Thyroid gland (tissue), 4 donors: ENCODE measurements at regions not wholly inside any gene's neighbourhood (a gene's known extent, or its start where the extent isn't known, plus 50 kb on each side); places are given as distances from the start of the nearest gene placed in this dataset.

Experiments used
- DNase-seq, 2 donors: peaks; one replicate each; pipeline ENCODE4 v3.0.0-alpha.2; 2019
- H3K27ac ChIP-seq, 3 donors: fragments of 200-600 bp; sonication (generic); 1 replicate in 2 of 3; 2 replicates in 1 of 3; pipeline ENCODE4 v1.5.1; 2016 to 2019; ENCODE audit warnings: mild to moderate bottlenecking in 1 of 3, moderate library complexity in 1 of 3
- H3K27me3 ChIP-seq: fragments of 200-600 bp; sonication (generic); one replicate; pipeline ENCODE4 v1.5.1; 2019
- H3K36me3 ChIP-seq, 2 donors: fragments of 200-600 bp; sonication (generic); one replicate each; pipeline ENCODE4 v1.5.1; 2016 to 2019
- H3K4me1 ChIP-seq, 2 donors: fragments of 200-600 bp; sonication (generic); one replicate each; pipeline ENCODE4 v1.5.1; 2017 to 2019
- H3K4me3 ChIP-seq, 3 donors: fragments of 200-600 bp; sonication (generic); replicated peaks in 1 of 3; 1 replicate in 2 of 3; 2 replicates in 1 of 3; pipeline ENCODE4 v1.5.1; 2016; ENCODE audit warnings: mild to moderate bottlenecking in 1 of 3
- H3K9me3 ChIP-seq: fragments of 200-600 bp; sonication (generic); one replicate; pipeline ENCODE4 v1.5.1; 2017
- POLR2A ChIP-seq, 2 donors: fragments of 450-650 bp; IDR thresholded peaks; one replicate each; pipeline ENCODE4 v1.6.1; 2017; ENCODE audit warnings: antibody characterized with exemption in 2 of 2, mild to moderate bottlenecking in 2 of 2, moderate library complexity in 1 of 2
- WGBS, 2 donors: methylation state at CpG; one replicate each; pipeline ENCODE4 v1.1.5; 2017; 5-methylcytosine and 5-hydroxymethylcytosine counted together
- intact Hi-C: fragments of 100-400 bp; cut with DNase I; formaldehyde crosslinking; loops from one replicate; pipeline ENCODE4 v1.15.1; 2023
- TF ChIP-seq, protein P1 (sequence below), 6 experiments: fragments of 200-600 bp in 3 of 6; fragments of 450-650 bp in 3 of 6; sonication (generic) in 3 of 6; IDR thresholded peaks; one replicate each; pipeline ENCODE4 v1.5.1; 2016 to 2019; ENCODE audit warnings: antibody characterized with exemption in 6 of 6, mild to moderate bottlenecking in 2 of 6, inconsistent platforms in 1 of 6, moderate library complexity in 1 of 6

DNA sequence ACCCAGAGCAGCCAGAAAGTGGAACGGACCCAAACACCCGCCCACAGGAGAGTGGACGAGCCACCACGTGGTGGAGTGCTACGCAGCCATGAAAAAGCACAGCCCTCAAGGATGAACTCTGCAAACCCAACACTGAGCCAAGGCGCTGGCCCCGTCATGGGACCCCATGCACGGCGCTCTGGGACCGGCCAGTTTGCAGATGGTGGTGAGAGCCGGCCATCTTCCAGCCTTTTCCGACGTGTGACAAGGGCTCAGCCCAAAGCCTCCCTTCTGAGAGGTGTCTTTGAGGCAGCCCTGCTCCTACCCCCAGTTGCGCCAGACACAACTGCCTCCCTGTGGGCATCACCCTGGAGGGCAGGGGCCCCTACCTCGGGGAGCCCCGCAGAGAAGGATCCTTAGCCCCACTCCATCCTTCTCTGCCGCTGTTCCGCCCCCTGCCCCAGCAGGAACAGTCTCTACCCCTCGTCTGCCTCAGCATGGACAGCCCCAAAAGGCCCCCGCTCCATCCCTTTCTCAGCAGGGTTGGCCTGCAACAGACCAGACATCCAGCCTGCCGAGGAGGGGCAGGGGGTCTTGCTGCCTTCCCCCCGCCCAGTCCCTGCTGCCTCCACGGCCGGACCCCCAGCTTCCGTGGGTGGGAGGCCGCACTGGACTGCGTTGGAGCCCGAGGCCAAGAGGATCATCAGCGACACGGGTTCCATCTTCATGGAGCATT, 75.7 kb downstream of the MICALL2 start:
- no peaks in the 10 kb centered on the region for H3K4me1 ChIP-seq
- H3K9me3 ChIP-seq: no peaks in the 10 kb centered on the region
- no peaks in the 10 kb centered on the region for H3K36me3 ChIP-seq
- H3K27ac ChIP-seq: no peak overlapping the region
- intact Hi-C loops: no loop called here
- H3K27me3 ChIP-seq: no peaks in the 10 kb centered on the region
- DNase-seq: no peak
- WGBS, 2 donors: 84 to 85% methylated on average over 25 to 29 of the region's 30 CpGs
- TF ChIP-seq POLR2A (IDR thresholded peaks at IDR 0.05): no peak
- TF ChIP-seq, protein P1, sequence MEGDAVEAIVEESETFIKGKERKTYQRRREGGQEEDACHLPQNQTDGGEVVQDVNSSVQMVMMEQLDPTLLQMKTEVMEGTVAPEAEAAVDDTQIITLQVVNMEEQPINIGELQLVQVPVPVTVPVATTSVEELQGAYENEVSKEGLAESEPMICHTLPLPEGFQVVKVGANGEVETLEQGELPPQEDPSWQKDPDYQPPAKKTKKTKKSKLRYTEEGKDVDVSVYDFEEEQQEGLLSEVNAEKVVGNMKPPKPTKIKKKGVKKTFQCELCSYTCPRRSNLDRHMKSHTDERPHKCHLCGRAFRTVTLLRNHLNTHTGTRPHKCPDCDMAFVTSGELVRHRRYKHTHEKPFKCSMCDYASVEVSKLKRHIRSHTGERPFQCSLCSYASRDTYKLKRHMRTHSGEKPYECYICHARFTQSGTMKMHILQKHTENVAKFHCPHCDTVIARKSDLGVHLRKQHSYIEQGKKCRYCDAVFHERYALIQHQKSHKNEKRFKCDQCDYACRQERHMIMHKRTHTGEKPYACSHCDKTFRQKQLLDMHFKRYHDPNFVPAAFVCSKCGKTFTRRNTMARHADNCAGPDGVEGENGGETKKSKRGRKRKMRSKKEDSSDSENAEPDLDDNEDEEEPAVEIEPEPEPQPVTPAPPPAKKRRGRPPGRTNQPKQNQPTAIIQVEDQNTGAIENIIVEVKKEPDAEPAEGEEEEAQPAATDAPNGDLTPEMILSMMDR (IDR thresholded peaks at IDR 0.05): no peak
- no peak overlapping the region for H3K4me3 ChIP-seq

DNA sequence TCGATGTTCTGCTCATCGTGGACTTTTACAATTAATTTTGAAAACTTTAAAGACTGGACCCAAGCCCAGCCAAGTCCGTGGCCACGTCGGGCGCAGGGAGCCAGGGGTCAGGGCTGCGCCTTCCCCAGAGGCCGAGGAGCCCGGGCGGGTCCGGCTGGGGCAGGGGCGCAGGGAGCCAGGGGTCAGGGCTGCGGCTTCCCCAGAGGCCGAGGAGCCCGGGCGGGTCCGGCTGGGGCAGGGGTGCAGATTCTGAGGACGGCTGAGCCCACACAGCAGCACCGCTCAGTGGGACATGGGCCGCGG, 75.2 kb downstream of the MICALL2 start:
- no peak overlapping the region for H3K27ac ChIP-seq
- H3K4me3 ChIP-seq: no peak overlapping the region
- no peak for DNase-seq
- H3K36me3 ChIP-seq: no peaks in the 10 kb centered on the region
- no peaks in the 10 kb centered on the region for H3K9me3 ChIP-seq
- TF ChIP-seq POLR2A (IDR thresholded peaks at IDR 0.05): no peak
- TF ChIP-seq, protein P1 (IDR thresholded peaks at IDR 0.05): no peak
- H3K27me3 ChIP-seq: no peaks in the 10 kb centered on the region
- WGBS, 2 donors: 81 to 82% methylated on average over 10 to 21 of the region's 21 CpGs
- intact Hi-C loops: no loop called here
- H3K4me1 ChIP-seq: no peaks in the 10 kb centered on the region
